Endodermal cell (in vitro differentiated cells): ENCODE measurements at regions not wholly inside any gene's neighbourhood (a gene's known extent, or its start where the extent isn't known, plus 50 kb on each side); places are given as distances from the start of the nearest gene placed in this dataset.

Source experiments
- DNase-seq: peaks from one replicate; pipeline ENCODE4 v3.0.0-alpha.2; 2017
- H3K27ac ChIP-seq: 2 replicates; pipeline ENCODE4 v1.5.1; 2013; ENCODE audit warnings: mild to moderate bottlenecking, low read depth, low read length, moderate library complexity
- H3K27me3 ChIP-seq: 2 replicates; pipeline ENCODE4 v1.6.1; 2013; ENCODE audit warnings: mild to moderate bottlenecking, low read length, moderate library complexity; ENCODE audit not compliant: insufficient read depth, control insufficient read depth, poor library complexity, severe bottlenecking
- H3K36me3 ChIP-seq: 2 replicates; pipeline ENCODE4 v1.7.0; 2013; ENCODE audit warnings: mild to moderate bottlenecking, low read length, moderate library complexity; ENCODE audit not compliant: control insufficient read depth, insufficient read depth
- H3K4me1 ChIP-seq: one replicate; pipeline ENCODE4 v1.7.0; 2013; ENCODE audit warnings: low read length; ENCODE audit not compliant: control insufficient read depth, insufficient read depth
- H3K4me3 ChIP-seq: 2 replicates; pipeline ENCODE4 v1.5.1; 2013; ENCODE audit warnings: mild to moderate bottlenecking, low read length, moderate library complexity
- H3K9ac ChIP-seq: 2 replicates; pipeline ENCODE4 v1.6.1; 2013; ENCODE audit warnings: mild to moderate bottlenecking, low read length, moderate library complexity; ENCODE audit not compliant: poor library complexity, severe bottlenecking; ENCODE audit errors: extremely low read depth
- H3K9me3 ChIP-seq: 2 replicates; pipeline ENCODE4 v1.6.1; 2013; ENCODE audit warnings: mild to moderate bottlenecking, low read length, moderate library complexity; ENCODE audit not compliant: control insufficient read depth
- H3K27ac Mint-ChIP-seq: 2 replicates; pipeline ENCODE4 v1.8.0; 2020; ENCODE audit warnings: mixed read lengths
- H3K27me3 Mint-ChIP-seq: 2 replicates; pipeline ENCODE4 v1.8.0; 2021; ENCODE audit warnings: mild to moderate bottlenecking, mixed read lengths; ENCODE audit not compliant: insufficient read depth
- H3K36me3 Mint-ChIP-seq: 2 replicates; pipeline ENCODE4 v1.8.0; 2020; ENCODE audit warnings: low read depth, mixed read lengths
- H3K4me1 Mint-ChIP-seq: 2 replicates; pipeline ENCODE4 v1.8.0; 2020; ENCODE audit warnings: mixed read lengths
- H3K4me3 Mint-ChIP-seq: 2 replicates; pipeline ENCODE4 v1.8.0; 2020; ENCODE audit warnings: mild to moderate bottlenecking, moderate library complexity, mixed read lengths
- H3K9me3 Mint-ChIP-seq: 2 replicates; pipeline ENCODE4 v1.8.0; 2020; ENCODE audit warnings: mild to moderate bottlenecking, mixed read lengths
- CTCF ChIP-seq: fragments of 200-600 bp; sonication (generic); conservative IDR thresholded peaks from 2 replicates; pipeline ENCODE4 v1.5.0; 2021; ENCODE audit warnings: antibody characterized with exemption, mild to moderate bottlenecking
- WGBS, 2 experiments: methylation state at CpG; one replicate each; pipeline versions ENCODE4 v1.1.5 to v1.1.7; 2013; ENCODE audit warnings: missing lambda C conversion rate in 2 of 2, mixed read lengths in 1 of 2; ENCODE audit not compliant: insufficient coverage in 1 of 2, insufficient read length in 1 of 2; 5-methylcytosine and 5-hydroxymethylcytosine counted together

- peaks cover 5% of the 10 kb centered on the region for H3K4me1 ChIP-seq
- no peak overlapping the region for H3K9ac ChIP-seq
- H3K27me3 ChIP-seq, result no peaks in the 10 kb centered on the region
- H3K27ac ChIP-seq, result no peak overlapping the region
- no peaks in the 10 kb centered on the region for H3K9me3 ChIP-seq
- H3K36me3 Mint-ChIP-seq, result no peaks in the 10 kb centered on the region
- no peak for DNase-seq
- H3K27ac Mint-ChIP-seq, result no peak overlapping the region
- no peak overlapping the region for H3K4me3 ChIP-seq
- H3K4me1 Mint-ChIP-seq, result peaks cover 16% of the 10 kb centered on the region
- no peaks in the 10 kb centered on the region for H3K36me3 ChIP-seq
- H3K9me3 Mint-ChIP-seq, result no peaks in the 10 kb centered on the region
- H3K27me3 Mint-ChIP-seq, result peaks cover 9% of the 10 kb centered on the region
- H3K4me3 Mint-ChIP-seq, result no peak overlapping the region
- TF ChIP-seq CTCF, result no peak
- WGBS, 2 experiments, result 91 to 100% methylated on average over 2 to 3 of the region's 3 CpGs
Observed at GRCh38 chr1:5142389-5142788, 488.0 kb downstream of the AJAP1 start.

- Histone ChIP-seq H3K4me3 (no peak overlapping the region), H3K36me3 (no peaks in the 10 kb centered on the region), H3K27ac (no peak overlapping the region), H3K27me3 (no peaks in the 10 kb centered on the region), H3K9me3 (no peaks in the 10 kb centered on the region), H3K9ac (no peak overlapping the region), H3K4me1 (peaks cover 5% of the 10 kb centered on the region)
- Mint-ChIP-seq H3K36me3 (no peaks in the 10 kb centered on the region), H3K4me3 (no peak overlapping the region), H3K9me3 (no peaks in the 10 kb centered on the region), H3K27ac (no peak overlapping the region), H3K4me1 (peaks cover 19% of the 10 kb centered on the region), H3K27me3 (peaks cover 6% of the 10 kb centered on the region)
- DNase-seq, result no peak
- no peak for TF ChIP-seq CTCF
- 93 to 94% methylated on average over 3 to 4 of the region's 4 CpGs for WGBS, 2 experiments
Observed at GRCh38 chr1:5141750-5142149, 487.3 kb downstream of the AJAP1 start.

GRCh38 chr1:5140962-5141361 lies 486.6 kb downstream of the AJAP1 start:
- WGBS, 2 experiments, result 100% methylated on average over 1 of the region's 1 CpG; no CpG with 5 or more reads in 1 of the 2 experiments
- TF ChIP-seq CTCF, result no peak
- peaks cover 19% of the 10 kb centered on the region for H3K4me1 Mint-ChIP-seq
- no peaks in the 10 kb centered on the region for H3K36me3 Mint-ChIP-seq
- Histone ChIP-seq H3K9me3 (no peaks in the 10 kb centered on the region), H3K4me3 (no peak overlapping the region), H3K27ac (no peak overlapping the region), H3K4me1 (peaks cover 5% of the 10 kb centered on the region), H3K36me3 (no peaks in the 10 kb centered on the region), H3K9ac (no peak overlapping the region), H3K27me3 (no peaks in the 10 kb centered on the region)
- H3K4me3 Mint-ChIP-seq, result no peak overlapping the region
- no peak overlapping the region for H3K27ac Mint-ChIP-seq
- no peak for DNase-seq
- no peaks in the 10 kb centered on the region for H3K9me3 Mint-ChIP-seq
- peaks cover 7% of the 10 kb centered on the region for H3K27me3 Mint-ChIP-seq
